NCI-H460 (cell line): ENCODE measurements at regions not wholly inside any gene's neighbourhood (a gene's known extent, or its start where the extent isn't known, plus 50 kb on each side); places are given as distances from the start of the nearest gene placed in this dataset.

Experiments
- DNase-seq: peaks from one replicate; pipeline ENCODE4 v3.0.0-alpha.2; 2016; ENCODE audit warnings: low read depth; ENCODE audit errors: extremely low read depth

DNA sequence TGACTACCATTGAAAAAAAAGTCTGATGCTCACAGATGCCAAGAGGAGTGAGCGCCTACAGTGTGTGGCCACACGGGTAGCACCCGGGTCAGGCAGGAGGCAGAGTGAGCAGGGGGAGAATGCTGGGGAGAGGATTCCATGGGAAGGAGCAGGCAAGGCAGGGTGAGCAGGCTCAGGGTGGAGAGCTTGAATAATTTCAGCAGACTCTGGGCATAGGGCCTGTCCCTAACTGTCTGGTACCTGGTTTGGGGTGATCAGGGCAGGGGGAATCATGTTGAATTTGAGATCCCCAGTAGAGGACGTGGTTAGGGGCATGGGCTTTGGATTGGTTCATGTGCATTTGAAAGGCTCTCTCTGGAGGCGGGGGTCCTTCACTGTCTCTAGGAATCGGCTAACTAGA, 51.2 kb upstream of the TLR3 start:
- no peak for DNase-seq

DNA sequence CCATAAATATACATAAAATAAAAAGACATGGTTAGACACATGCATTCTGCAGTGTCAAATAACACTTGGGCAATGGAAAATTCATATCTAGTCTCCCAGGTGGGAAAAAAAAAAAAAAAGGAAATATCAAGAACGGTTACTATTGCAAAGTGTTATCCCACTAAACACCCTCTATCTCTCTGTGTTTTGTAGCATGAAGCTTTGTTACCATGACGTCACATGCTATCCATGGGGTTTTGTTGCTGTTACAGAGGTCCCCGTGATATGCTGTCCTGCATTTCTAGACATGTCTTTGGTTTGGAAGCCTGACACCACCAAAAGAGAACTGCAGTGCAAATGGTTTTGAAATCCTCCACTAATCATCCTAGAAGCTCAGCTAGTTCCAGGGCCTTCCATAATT, 50.7 kb upstream of the TLR3 start:
- DNase-seq = no peak

DNA sequence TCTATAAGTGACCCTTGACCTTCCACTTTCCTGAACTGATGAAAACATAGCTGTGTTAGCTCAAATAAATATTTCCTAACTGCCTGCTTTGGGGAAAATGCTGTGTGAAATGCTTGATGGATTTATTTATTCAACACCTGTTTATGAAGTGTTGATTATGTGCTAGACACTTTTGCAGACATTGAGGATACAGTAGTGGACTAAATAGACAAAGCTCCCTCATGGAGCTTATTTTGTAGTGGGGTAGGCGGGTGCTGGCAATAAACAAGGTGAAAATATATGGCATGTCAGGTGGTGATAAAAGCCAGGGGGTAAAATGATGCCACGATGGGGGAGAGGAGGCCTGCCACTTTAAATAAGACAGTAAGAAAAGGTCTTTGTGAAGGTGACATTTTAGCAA, 50.2 kb upstream of the TLR3 start:
- no peak for DNase-seq
